GM10248 (cell line): ENCODE measurements at regions not wholly inside any gene's neighbourhood (a gene's known extent, or its start where the extent isn't known, plus 50 kb on each side); places are given as distances from the start of the nearest gene placed in this dataset.

ENCODE experiments used
- CTCF ChIA-PET: fragments of 300-600 bp; sonication (Branson Sonifier 250); formaldehyde crosslinking; extraction: SDS; loops from one replicate; lab custom pipeline; 2021; ENCODE audit warnings: antibody characterized with exemption; lab: Yijun Ruan, JAX
- POLR2A ChIA-PET: fragments of 350-650 bp; sonication (Branson Sonifier 250); formaldehyde crosslinking; extraction: SDS; loops from one replicate; lab custom pipeline; 2020; ENCODE audit warnings: antibody characterized with exemption; lab: Yijun Ruan, JAX
- DNase-seq: peaks from one replicate; pipeline ENCODE4 v3.0.0; 2012; ENCODE audit errors: extremely low spot score
- TF ChIP-seq, protein P1 (sequence below): IDR thresholded peaks from 2 replicates; pipeline ENCODE4 v1.5.1; 2012; ENCODE audit warnings: mild to moderate bottlenecking, low read depth; ENCODE audit errors: extremely low read depth, missing control alignments, control extremely low read depth

DNA sequence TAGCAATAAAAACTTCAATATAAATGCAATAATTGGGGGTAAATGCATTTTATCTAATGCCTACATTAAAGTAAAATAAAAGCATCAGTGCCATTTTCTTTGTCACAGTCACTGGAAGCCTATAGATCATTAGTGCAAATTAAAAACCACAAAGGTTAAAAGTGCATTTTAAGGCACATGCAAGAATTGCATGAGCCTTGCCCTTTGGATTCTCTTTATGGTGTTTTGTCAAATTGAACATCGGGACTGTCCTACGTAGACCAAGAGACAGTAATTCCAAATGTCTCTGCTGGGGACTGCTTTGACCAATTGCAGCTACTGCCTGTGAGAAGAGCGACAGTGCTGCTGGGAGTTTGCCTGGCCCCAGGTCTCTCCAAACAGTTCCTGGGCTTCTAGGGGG is 130.3 kb upstream of the SATB2 start:
- CTCF ChIA-PET: no interaction called here
- TF ChIP-seq, protein P1, sequence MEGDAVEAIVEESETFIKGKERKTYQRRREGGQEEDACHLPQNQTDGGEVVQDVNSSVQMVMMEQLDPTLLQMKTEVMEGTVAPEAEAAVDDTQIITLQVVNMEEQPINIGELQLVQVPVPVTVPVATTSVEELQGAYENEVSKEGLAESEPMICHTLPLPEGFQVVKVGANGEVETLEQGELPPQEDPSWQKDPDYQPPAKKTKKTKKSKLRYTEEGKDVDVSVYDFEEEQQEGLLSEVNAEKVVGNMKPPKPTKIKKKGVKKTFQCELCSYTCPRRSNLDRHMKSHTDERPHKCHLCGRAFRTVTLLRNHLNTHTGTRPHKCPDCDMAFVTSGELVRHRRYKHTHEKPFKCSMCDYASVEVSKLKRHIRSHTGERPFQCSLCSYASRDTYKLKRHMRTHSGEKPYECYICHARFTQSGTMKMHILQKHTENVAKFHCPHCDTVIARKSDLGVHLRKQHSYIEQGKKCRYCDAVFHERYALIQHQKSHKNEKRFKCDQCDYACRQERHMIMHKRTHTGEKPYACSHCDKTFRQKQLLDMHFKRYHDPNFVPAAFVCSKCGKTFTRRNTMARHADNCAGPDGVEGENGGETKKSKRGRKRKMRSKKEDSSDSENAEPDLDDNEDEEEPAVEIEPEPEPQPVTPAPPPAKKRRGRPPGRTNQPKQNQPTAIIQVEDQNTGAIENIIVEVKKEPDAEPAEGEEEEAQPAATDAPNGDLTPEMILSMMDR: no peak
- no peak for DNase-seq
- POLR2A ChIA-PET: no interaction called here

DNA sequence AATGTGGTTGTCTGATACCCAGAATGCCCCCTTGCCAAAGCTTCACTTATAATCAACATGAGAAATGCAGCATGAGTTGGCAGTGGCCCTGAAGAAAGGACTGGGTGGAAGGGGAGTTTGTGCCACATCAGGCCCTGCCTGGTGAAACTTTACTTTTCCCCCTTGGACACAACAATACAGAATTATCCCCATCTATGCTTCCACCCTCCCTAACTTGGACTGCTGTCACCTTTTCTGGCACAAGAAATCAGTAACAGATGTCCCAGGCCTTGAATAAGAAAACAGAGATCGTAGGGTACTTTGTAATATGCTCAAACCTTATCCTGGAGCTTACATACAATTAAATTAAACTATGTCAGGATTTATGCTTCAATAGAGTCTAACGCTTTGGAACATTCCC is 128.9 kb upstream of the SATB2 start:
- no peak for DNase-seq
- ChIA-PET POLR2A (no interaction called here), CTCF (no interaction called here)
- TF ChIP-seq, protein P1: no peak

DNA sequence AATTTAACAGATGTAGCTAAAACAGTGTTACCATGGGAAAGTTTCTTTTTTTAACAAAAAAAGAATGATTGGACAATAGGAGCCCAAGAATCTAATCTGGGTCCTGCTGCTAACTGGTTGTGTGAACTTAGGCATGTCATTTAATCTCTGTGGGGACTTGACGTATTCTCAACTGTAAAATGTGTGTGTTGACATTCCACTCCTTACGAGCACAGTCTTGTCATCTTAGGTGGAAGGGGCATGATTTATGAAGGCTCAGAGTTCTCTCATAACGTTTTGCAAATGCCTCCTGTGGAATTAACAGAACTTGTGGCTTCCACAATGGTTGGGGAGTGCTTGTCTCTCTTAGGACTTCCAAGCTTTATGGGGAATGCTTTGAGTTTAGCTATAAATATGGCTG is 125.9 kb upstream of the SATB2 start:
- POLR2A ChIA-PET: no interaction called here
- CTCF ChIA-PET: interaction anchor here (1.4 to 2.4 kb wide), 2 partner anchors 10 to 12 kb away, joined by 3 to 7 read pairs; no protein-coding TSS in a partner anchor
- TF ChIP-seq, protein P1: no peak
- DNase-seq: no peak

DNA sequence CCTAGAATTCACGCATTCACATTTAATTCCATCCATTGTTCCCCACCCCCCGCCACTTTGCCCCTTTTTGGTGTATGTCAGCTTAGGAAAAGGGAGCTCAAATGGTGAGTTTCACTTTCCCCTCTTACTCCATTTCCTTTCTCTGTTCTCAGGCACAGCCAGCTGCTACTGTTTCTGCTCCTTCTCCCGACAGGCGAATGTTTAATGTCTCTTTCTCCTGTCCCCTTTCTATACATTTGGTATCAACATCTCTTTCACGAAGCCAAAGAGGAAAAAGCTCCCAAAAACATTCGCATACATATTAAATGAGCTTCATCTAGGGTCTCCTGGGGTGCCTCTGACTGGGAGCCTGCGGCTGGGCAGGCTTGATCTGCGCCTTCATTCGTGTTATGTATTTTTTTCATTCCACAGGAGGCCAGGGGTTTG is 124.2 kb upstream of the SATB2 start:
- CTCF ChIA-PET: interaction anchor here (0.8 kb wide), 1 partner anchor 93 kb away, joined by 3 read pairs; no protein-coding TSS in a partner anchor
- DNase-seq: no peak
- TF ChIP-seq, protein P1: no peak
- POLR2A ChIA-PET: no interaction called here

DNA sequence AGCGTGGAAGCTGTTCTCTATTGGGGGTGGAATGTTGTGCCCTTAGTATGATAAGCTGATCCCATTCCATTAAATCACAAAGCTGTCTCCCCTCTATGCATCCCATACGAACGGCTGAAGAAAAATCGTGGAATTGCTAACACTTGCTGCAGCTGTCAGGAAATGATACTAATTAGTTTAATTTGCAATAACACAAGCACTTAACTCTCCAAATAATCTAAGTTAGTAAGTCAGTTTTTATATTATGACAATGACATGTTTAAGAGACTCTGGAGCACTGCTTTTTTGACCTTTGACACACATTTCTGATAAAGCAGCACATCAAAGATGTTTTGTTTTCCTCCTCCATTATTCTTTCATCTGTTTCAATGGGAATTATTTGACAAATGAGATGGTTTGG is 123.7 kb upstream of the SATB2 start:
- TF ChIP-seq, protein P1: no peak
- ChIA-PET POLR2A (no interaction called here), CTCF (interaction anchor here (0.8 to 1.0 kb wide), 2 partner anchors 92 to 1272 kb away, joined by 3 read pairs; no protein-coding TSS in a partner anchor)
- DNase-seq: no peak

DNA sequence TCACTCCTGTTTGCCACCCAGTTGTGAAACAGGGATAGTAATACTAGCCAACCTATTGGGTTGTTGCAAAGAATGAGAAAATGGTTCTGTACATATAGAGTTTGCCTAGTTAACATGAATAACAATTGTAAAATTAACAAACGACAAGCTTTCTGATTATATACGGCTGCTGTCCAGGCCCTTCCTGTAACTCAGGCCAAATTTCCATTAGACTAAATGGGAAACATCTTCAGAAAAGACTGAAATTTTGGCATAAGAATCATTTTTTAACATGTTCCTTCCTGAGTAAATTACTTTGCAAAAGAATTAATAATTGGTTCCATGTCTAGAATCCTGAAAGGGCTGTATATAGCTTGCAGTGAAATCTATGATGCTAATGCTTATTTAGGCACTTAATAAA is 117.7 kb upstream of the SATB2 start:
- POLR2A ChIA-PET: no interaction called here
- DNase-seq: no peak
- CTCF ChIA-PET: no interaction called here
- TF ChIP-seq, protein P1: no peak

DNA sequence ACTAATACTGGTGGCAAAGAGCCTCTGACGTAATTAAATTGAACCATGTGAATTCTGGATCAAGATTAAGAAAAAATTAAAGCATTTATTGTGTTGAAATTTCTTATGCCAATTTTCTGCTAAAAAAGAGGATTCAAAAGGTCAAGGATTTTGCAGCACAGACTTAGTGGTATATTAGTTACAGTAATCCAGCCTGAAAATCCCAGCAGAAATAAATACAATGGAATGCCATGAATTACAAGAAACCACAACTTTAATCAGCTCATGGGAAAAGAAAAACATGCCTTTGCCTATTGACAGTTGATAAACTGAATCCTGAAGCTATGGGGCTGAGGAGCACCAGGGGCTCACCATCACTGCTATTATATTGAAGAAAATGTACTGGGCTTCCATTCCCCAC is 114.8 kb upstream of the SATB2 start:
- TF ChIP-seq, protein P1: no peak
- ChIA-PET CTCF (interaction anchor here (1.4 kb wide), 1 partner anchor 24 kb away, joined by 3 read pairs; no protein-coding TSS in a partner anchor), POLR2A (no interaction called here)
- DNase-seq: no peak
